ENCODE measurements at regions not wholly inside any gene's neighbourhood (a gene's known extent, or its start where the extent isn't known, plus 50 kb on each side); places are given as distances from the start of the nearest gene placed in this dataset.

DNA sequence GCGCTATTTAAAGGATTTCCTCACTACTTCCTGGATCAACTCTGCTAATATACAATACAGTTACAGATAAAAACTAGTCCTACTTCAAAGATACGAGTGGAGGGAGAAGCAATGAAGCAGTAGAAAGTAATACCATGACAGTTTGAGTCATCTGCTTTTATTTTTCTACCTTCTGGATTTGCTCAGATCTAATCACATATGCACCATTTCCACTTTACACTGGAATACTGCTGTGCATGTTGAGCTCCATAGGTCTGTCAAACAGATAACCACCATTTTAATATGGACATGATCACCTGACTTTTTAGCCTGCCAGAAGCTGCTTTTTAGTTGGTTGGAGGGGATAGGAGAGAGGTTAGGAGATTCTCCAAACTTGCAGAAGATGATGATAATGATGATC is 92.5 kb downstream of the MMUT start:
- POLR2A ChIA-PET: no interaction called here
- Mint-ChIP-seq H3K27me3 (peaks cover 0 to 2% (median 0%) of the 10 kb centered on the region in 5 donors), H3K4me3 (no peak overlapping the region), H3K4me1 (no peaks in the 10 kb centered on the region), H3K36me3 (peaks cover 0 to 8% (median 0%) of the 10 kb centered on the region in 3 donors), H3K9me3 (peaks cover 0 to 24% (median 14%) of the 10 kb centered on the region in 9 donors), H3K27ac (no peak overlapping the region)
- DNase-seq: no peak
- ATAC-seq: no peak

DNA sequence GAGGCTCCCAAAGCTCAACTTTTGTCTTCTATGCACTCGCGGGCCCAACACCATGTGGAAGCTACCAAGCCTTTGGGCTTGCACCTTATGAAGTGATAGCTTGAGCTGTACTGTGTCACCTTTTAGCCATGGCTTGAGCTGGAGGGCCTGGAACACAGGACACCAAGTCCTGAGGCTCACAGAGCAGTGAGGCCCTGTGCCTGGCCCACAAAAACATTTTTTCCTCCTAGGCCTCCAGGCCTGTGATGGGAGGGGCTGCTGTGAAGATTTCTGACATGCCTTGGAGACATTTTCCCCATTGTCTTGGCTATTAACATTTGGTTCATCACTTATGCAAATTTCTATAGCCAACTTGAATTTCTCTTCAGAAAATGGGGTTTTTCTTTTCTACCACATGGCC is 96.5 kb downstream of the MMUT start:
- Mint-ChIP-seq H3K4me1 (no peaks in the 10 kb centered on the region), H3K9me3 (peaks cover 0 to 35% (median 19%) of the 10 kb centered on the region in 9 donors), H3K27ac (no peak overlapping the region), H3K4me3 (no peak overlapping the region), H3K27me3 (peaks cover 0 to 2% (median 0%) of the 10 kb centered on the region in 5 donors), H3K36me3 (peaks cover 0 to 8% (median 0%) of the 10 kb centered on the region in 3 donors)
- no peak for DNase-seq
- ATAC-seq: no peak
- POLR2A ChIA-PET: no interaction called here

DNA sequence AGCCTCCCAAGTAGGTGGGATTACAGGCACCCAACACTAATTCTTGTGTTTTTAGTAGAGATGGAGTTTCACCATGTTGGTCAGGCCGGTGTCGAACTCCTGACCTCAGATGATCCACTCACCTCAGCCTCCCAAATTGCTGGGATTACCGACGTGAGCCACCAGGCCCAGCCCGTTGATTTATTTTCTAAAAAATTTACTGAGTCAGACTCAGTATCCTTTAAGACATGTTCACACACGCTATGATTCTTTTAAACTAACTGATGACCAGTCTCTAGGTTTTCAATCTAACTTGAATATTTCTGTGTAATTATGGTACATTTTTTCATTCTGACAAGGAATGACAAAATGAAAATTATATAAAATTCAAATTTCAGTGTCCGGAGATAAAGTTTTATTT is 114.5 kb downstream of the MMUT start:
- no peak overlapping the region for H3K4me3 Mint-ChIP-seq
- DNase-seq (no peak), ATAC-seq (no peak)
- no peaks in the 10 kb centered on the region for H3K4me1 Mint-ChIP-seq
- POLR2A ChIA-PET: no interaction called here
- no peaks in the 10 kb centered on the region for H3K36me3 Mint-ChIP-seq
- no peaks in the 10 kb centered on the region for H3K27me3 Mint-ChIP-seq
- H3K27ac Mint-ChIP-seq: no peak overlapping the region
- peaks cover 0 to 11% (median 4%) of the 10 kb centered on the region in 9 donors for H3K9me3 Mint-ChIP-seq

DNA sequence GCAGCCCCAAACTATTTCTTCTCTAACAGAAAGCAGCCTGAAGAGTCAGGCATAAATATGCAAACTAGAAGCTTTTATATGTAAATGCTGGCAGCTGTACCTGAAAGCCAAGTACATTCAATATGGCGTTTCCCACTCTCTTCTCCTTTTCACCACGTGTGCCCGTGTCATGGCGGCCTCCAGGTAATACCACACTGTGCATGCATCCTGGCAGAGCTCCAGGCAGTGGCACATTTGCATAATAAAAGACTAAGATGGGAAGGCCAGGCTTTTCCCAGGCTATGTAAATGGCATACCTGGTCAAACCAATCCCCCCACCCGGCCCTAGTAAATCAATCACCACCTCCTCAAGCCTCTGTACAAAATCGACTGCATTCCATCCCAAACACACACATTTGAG is 120.6 kb downstream of the MMUT start:
- POLR2A ChIA-PET: no interaction called here
- DNase-seq (no peak), ATAC-seq (no peak)
- Mint-ChIP-seq H3K27ac (no peak overlapping the region), H3K27me3 (peaks cover 0 to 4% (median 0%) of the 10 kb centered on the region in 5 donors), H3K9me3 (peaks cover 0 to 4% (median 0%) of the 10 kb centered on the region in 9 donors), H3K36me3 (no peaks in the 10 kb centered on the region), H3K4me3 (no peak overlapping the region), H3K4me1 (no peaks in the 10 kb centered on the region)

DNA sequence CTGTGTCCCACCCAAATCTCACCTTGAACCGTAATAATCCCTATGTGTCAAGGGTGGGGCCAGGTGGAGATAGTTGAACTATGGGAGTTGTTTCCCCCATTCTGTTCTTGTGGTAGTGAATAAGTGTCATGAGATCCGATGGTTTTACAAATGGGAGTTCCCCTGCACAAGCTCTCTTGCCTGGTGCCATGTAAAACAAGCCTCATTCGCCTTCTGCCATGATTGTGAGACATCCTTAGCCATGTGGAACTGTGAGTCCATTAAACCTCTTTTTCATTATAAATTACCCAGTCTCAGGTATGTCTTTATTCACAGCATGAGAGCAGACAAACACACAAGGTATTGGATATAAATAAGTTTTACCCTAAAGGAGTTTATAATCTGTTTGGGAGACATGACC is 121.2 kb downstream of the MMUT start:
- Mint-ChIP-seq H3K4me1 (no peaks in the 10 kb centered on the region), H3K4me3 (no peak overlapping the region), H3K27me3 (peaks cover 0 to 4% (median 0%) of the 10 kb centered on the region in 5 donors), H3K27ac (no peak overlapping the region), H3K9me3 (peaks cover 0 to 4% (median under 1%) of the 10 kb centered on the region in 9 donors), H3K36me3 (no peaks in the 10 kb centered on the region)
- DNase-seq: no peak
- POLR2A ChIA-PET: no interaction called here
- ATAC-seq: no peak

DNA sequence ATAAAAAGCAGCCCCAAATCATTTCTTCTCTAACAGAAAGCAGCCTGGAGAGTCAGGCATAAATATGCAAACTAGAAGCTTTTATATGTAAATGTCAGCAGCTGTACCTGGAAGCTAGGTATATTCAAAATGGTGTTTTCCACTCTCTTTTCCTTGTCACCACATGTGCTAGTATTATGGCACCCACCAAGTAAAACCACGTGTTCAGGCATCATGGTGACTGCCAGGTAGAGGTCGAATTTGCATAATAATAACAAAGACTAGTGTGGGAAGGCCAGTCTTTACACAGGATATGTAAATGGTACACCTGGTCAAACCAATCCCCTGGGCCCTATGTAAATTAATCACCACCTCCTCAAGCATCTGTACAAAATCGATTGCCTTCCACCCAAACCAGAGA is 124.0 kb downstream of the MMUT start:
- Mint-ChIP-seq H3K4me3 (no peak overlapping the region), H3K9me3 (peaks cover 0 to 15% (median 5%) of the 10 kb centered on the region in 9 donors)
- POLR2A ChIA-PET: no interaction called here

DNA sequence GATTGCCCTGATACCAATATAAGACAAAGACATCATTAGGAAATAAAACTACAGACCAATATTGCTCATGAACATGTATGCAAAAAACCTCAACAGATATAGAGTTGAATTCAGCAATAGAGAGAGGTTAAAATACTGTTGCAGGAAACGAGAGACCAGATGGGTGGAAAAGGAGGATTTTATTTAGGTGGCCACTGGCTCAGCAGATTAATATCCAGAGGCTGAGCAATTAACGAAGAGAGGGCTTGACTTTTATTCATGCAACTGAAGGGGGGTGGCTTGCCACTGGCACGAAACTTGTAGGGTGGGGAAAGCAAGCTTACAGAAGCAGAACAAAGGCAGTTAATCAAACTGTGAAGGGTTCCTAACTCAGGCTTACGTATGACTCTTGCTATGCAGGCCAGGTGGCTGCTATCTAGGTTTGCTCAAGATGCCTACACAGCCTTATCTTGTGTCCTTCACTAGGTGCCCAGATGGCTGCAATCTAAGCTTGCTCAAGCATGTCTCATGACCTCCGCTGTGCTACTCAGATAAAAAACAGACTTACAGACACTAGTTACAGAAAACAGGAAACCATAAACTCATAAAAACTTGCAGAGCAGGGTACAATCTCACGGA is 126.4 kb downstream of the MMUT start:
- Mint-ChIP-seq H3K27ac (no peak overlapping the region), H3K27me3 (no peaks in the 10 kb centered on the region), H3K4me1 (no peaks in the 10 kb centered on the region), H3K9me3 (peaks cover 0 to 15% (median 5%) of the 10 kb centered on the region in 9 donors), H3K36me3 (no peaks in the 10 kb centered on the region), H3K4me3 (no peak overlapping the region)
- POLR2A ChIA-PET: no interaction called here
- ATAC-seq (no peak), DNase-seq (no peak)

More for the DNA sequence above, 124.0 kb downstream of the MMUT start:
- no peak overlapping the region for H3K27ac Mint-ChIP-seq
- DNase-seq (no peak), ATAC-seq (no peak)
- H3K27me3 Mint-ChIP-seq: peaks cover 0 to 4% (median 0%) of the 10 kb centered on the region in 5 donors
- H3K36me3 Mint-ChIP-seq: no peaks in the 10 kb centered on the region
- no peaks in the 10 kb centered on the region for H3K4me1 Mint-ChIP-seq

DNA sequence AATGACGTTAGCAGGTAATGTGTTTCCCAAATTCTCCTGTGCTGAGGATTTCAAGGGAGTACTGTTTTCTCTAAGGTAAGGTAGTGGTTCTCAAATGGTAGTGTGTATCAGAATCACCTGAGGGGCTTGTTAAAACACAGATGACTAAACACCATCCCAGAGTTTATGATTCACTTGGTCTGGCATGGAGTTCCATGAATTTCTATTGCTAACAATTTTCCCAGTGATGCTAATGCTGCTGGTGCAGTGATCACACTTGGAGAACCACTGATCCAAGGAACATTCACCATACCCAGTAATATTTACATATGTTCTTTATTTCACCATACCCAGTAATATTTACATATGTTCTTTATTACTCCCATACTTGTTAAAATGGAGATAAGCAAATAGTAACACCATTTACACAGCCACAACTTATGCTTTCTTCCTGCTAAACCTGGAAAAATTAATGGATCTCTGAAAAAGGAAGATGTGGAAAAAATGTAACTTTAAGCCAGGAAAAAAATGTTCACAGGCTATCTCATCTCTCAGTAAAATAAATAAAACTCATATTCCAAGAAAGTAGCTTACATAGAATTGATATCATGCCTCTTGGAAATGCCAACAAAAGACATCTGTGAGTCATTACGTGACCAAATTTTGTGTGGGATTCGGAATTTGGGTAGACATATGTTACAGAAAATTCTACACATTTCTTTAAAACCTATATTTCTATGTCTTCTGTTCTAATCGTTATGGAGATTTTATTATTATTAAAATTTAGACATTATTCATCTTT is 129.5 kb downstream of the MMUT start:
- POLR2A ChIA-PET: no interaction called here
- H3K4me3 Mint-ChIP-seq: no peak overlapping the region
- no peak overlapping the region for H3K27ac Mint-ChIP-seq
- ATAC-seq (no peak), DNase-seq (no peak)
- H3K4me1 Mint-ChIP-seq: no peaks in the 10 kb centered on the region
- peaks cover 0 to 15% (median 4%) of the 10 kb centered on the region in 9 donors for H3K9me3 Mint-ChIP-seq
- no peaks in the 10 kb centered on the region for H3K36me3 Mint-ChIP-seq
- no peaks in the 10 kb centered on the region for H3K27me3 Mint-ChIP-seq

DNA sequence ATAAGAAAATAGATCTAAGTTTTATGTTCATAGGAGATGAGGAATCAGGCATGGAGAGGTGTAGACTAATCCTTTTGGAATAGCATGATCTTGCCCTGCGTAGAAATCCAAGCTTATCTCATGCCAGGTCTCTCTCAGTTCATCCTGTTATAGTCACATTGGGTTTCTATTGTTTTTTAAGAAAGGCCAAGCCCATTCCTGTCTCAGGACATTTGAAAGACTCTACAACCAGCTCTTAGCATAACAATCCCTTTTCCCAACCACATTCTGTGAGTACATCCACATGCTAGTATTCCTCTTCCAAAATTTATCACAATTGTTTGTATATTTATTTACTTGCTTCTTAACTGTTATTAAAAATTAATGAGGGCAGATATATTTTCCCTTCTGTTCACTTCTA is 130.3 kb downstream of the MMUT start:
- no peaks in the 10 kb centered on the region for H3K27me3 Mint-ChIP-seq
- H3K36me3 Mint-ChIP-seq: no peaks in the 10 kb centered on the region
- H3K27ac Mint-ChIP-seq: no peak overlapping the region
- H3K4me1 Mint-ChIP-seq: no peaks in the 10 kb centered on the region
- DNase-seq (no peak), ATAC-seq (no peak)
- peaks cover 0 to 15% (median 4%) of the 10 kb centered on the region in 9 donors for H3K9me3 Mint-ChIP-seq
- H3K4me3 Mint-ChIP-seq: no peak overlapping the region
- POLR2A ChIA-PET: no interaction called here

DNA sequence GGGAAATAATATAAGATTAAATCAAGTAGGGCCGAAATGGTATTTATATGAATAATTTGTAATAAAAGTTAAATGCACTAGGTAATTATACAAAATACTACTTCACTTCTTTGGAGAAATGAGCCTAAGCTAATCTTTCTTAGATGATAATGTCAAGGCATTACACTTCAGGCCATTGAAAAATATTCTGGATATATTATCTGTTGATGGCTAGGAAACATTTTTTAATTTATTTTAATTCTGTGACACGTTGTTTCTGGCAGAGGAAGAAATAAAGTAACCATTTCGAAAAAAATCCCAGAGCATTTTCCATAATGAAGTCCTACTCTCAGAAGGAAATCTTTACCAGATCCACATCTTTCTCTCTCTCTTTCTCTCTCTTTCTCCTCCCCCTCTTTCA is 133.9 kb downstream of the MMUT start:
- ATAC-seq (no peak), DNase-seq (no peak)
- Mint-ChIP-seq H3K9me3 (peaks cover 0 to 4% (median 0%) of the 10 kb centered on the region in 9 donors), H3K4me1 (no peaks in the 10 kb centered on the region), H3K27me3 (no peaks in the 10 kb centered on the region), H3K36me3 (no peaks in the 10 kb centered on the region), H3K4me3 (no peak overlapping the region), H3K27ac (no peak overlapping the region)
- POLR2A ChIA-PET: no interaction called here

DNA sequence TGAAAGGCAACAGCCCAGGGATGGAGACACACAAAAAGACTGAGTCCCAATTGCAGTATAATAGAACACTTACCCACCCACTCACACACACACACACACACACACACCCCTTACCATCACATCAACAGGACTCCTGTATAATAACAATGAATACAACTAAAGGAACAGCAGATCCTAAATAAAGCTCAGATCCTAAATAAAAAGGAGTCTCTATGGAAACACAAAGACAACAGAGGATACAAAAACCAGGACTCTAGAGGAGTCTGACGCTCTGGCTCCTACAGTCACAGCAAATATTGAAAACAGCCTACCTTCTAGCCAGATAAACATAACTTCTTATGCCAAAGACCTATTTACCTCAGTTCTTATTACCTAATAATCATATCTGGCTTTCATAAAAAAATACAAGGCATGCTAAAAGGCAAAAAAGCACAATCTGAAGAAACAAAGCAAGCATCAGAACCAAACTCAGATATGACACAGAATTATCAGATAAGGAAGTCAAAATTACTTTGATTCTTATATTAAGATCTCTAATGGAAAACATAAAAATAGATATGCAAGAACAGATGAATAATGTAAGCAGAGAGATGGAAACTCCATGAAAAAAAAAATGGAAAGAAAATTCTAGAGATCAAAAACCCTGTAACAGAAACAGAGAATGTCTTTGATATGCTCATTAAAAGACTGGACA is 134.9 kb downstream of the MMUT start:
- H3K4me3 Mint-ChIP-seq: no peak overlapping the region
- no peak for ATAC-seq
- H3K27ac Mint-ChIP-seq: no peak overlapping the region
- POLR2A ChIA-PET: no interaction called here
- H3K4me1 Mint-ChIP-seq: no peaks in the 10 kb centered on the region
- no peak for DNase-seq
- H3K36me3 Mint-ChIP-seq: no peaks in the 10 kb centered on the region
- H3K27me3 Mint-ChIP-seq: no peaks in the 10 kb centered on the region
- peaks cover 0 to 3% (median 0%) of the 10 kb centered on the region in 9 donors for H3K9me3 Mint-ChIP-seq

DNA sequence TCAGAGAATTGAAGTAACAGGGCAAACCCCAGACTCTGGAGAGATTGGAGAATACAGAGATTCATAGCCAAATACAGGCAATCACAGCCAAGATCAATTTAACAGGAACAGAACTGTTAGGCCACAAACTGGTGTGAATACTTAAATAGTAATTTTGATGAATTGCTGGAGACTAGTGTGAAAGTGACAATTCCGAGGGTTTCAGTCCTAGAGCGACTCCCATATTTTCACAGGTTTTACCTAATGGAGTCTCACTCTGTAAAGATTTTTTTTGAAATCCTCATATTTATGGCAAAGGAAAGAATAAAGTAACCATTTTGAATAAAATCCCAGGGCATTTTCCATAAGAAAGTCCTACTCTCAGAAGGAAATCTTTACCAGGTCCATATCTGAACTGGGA is 135.5 kb downstream of the MMUT start:
- no peaks in the 10 kb centered on the region for H3K27me3 Mint-ChIP-seq
- ATAC-seq (no peak), DNase-seq (no peak)
- peaks cover 0 to 3% (median 0%) of the 10 kb centered on the region in 9 donors for H3K9me3 Mint-ChIP-seq
- POLR2A ChIA-PET: no interaction called here
- H3K4me1 Mint-ChIP-seq: no peaks in the 10 kb centered on the region
- H3K27ac Mint-ChIP-seq: no peak overlapping the region
- no peak overlapping the region for H3K4me3 Mint-ChIP-seq
- H3K36me3 Mint-ChIP-seq: no peaks in the 10 kb centered on the region

DNA sequence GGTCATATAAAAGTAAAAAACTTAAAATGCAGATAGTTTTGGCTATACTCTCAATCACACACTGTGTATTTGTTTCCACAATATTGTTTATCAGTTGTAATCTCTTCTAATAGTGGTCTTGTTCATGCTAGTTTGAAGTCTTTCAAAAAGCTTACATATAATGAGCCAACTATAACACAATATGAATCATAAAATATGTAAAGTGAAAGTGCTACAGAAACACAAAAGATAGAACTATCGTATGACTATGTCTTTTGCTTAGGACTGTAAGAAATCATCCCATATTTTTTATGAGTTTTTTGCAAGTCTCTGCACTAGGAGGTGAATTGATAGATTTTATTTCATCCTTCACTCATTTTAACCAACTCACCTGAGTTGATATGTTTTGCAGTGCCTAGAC is 136.0 kb downstream of the MMUT start:
- H3K27me3 Mint-ChIP-seq: peaks cover 0 to 2% (median 0%) of the 10 kb centered on the region in 5 donors
- no peak overlapping the region for H3K27ac Mint-ChIP-seq
- POLR2A ChIA-PET: no interaction called here

More for the DNA sequence above, 136.0 kb downstream of the MMUT start:
- Mint-ChIP-seq H3K9me3 (peaks cover 0 to 3% (median 0%) of the 10 kb centered on the region in 9 donors), H3K36me3 (no peaks in the 10 kb centered on the region), H3K4me1 (no peaks in the 10 kb centered on the region), H3K4me3 (no peak overlapping the region)
- DNase-seq (no peak), ATAC-seq (no peak)

Data from naive thymus-derived CD8-positive, alpha-beta T cell (primary cell).